ENCODE measurements at regions not wholly inside any gene's neighbourhood (a gene's known extent, or its start where the extent isn't known, plus 50 kb on each side); places are given as distances from the start of the nearest gene placed in this dataset.

DNA sequence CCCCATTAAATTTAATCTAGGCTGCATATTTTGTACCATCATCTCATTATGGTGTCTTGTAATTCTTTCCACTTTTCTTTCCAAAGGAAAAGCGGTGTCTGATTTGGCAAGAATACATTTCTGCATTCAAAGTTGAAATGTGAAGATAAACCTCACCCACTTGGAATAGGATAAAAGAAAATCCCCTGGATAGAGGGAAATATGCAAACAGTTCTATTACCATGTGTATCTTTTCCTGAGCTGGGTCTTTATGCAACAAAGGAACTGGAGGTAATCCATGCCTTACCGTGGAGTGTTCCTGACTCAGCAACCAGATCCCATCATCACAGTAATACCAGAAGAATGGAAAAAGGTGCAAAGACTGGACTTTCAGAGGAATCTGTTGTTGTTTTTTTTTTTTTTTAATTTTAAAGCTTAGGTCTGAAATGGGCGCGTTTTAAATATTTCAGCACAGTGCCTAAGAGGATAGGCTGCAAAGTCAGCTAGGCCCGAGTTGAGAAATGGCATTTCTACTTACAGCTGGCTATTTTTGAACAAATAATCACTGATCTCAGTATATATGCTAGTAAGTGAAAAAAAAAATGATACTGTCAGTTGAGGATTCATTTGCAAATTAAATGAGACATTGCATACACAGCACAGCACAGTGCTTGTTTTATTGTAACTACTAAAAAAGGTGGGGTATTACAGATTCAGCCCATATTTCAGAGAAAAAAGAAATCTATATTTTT lies 55.5 kb upstream of the ADAMTS9 start:
- DNase-seq (ENCODE audit: low spot score) = no peak

DNA sequence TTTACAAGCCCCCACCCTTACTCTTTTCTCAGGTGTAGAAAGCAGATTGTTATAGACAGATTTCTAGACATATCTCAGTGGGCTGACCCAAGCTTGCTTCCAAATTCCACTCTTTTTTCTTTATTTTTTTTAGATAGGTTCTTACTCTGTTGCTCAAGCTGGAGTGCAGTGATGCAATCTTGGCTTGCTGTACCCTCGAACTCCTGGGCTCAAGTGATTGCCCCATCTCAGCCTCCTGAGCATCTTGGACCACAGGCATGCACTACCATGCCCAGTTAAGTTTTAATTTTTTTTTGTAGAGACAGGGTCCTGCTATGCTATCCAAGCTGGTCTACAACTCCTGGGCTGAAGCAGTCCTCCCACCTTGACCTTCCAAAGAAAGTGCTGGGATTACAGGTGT lies 53.5 kb upstream of the ADAMTS9 start:
- DNase-seq (ENCODE audit: low spot score) = no peak

DNA sequence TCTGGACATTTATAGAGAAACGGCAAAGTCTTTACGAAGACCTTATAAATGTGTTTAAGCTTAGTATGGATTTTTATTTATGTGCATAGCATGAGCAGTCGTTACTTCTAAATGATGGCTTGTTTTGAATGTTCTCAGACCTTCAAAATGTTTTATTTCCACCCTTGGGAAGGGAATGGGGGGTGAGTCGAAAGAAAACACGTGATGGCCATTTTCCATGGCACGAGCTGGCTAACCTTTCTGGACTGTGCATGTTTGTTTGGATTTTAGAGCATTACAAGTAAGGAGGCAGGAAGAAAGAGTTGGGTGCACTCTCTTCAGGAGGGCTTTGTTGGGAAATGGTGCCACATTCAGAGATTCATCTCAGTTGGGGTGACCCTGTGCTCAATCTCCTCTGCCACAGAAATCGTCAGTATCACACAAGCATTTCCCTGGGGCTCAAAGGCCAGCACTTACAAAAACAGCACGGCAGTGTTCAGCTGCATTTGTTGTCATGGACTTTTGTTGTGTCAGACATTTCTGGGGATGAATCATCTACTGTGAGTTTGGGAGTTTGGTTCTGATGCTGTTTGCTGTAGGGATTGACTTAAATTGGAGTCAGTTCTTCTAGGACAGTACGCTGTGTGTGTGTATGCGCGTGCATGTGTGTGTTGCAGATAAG lies 52.3 kb upstream of the ADAMTS9 start:
- DNase-seq (ENCODE audit: low spot score) = no peak
